GM23248 (cell line): ENCODE measurements at regions not wholly inside any gene's neighbourhood (a gene's known extent, or its start where the extent isn't known, plus 50 kb on each side); places are given as distances from the start of the nearest gene placed in this dataset.

Experiments used
- DNase-seq: peaks from one replicate; pipeline ENCODE4 v3.0.0-alpha.2; 2015
- H2AFZ ChIP-seq: fragments of 200-600 bp; sonication (generic); 2 replicates; pipeline ENCODE4 v1.6.1; 2016; ENCODE audit warnings: antibody characterized with exemption
- H3F3A ChIP-seq: fragments of 200-600 bp; sonication (generic); 2 replicates; pipeline ENCODE4 v1.6.1; 2016; ENCODE audit warnings: mild to moderate bottlenecking, antibody characterized with exemption, mixed run types; ENCODE audit not compliant: insufficient read depth
- H3K27ac ChIP-seq: fragments of 200-600 bp; sonication (generic); 2 replicates; pipeline ENCODE4 v1.5.1; 2016; ENCODE audit warnings: mild to moderate bottlenecking
- H3K27me3 ChIP-seq: fragments of 200-600 bp; sonication (generic); replicated peaks from 2 replicates; pipeline ENCODE4 v1.6.1; 2016; ENCODE audit warnings: mild to moderate bottlenecking; ENCODE audit not compliant: insufficient read depth
- H3K36me3 ChIP-seq: fragments of 200-600 bp; sonication (generic); 2 replicates; pipeline ENCODE4 v1.6.1; 2016; ENCODE audit warnings: low read depth, mild to moderate bottlenecking
- H3K4me1 ChIP-seq: fragments of 200-600 bp; sonication (generic); 2 replicates; pipeline ENCODE4 v1.6.1; 2016; ENCODE audit warnings: mild to moderate bottlenecking; ENCODE audit not compliant: insufficient read depth
- H3K4me2 ChIP-seq: fragments of 200-600 bp; sonication (generic); one replicate; pipeline ENCODE4 v1.6.1; 2016; ENCODE audit warnings: mild to moderate bottlenecking; ENCODE audit not compliant: unreplicated experiment
- H3K4me3 ChIP-seq: fragments of 200-600 bp; sonication (generic); 2 replicates; pipeline ENCODE4 v1.5.1; 2016; ENCODE audit warnings: mild to moderate bottlenecking
- H3K79me2 ChIP-seq: fragments of 200-600 bp; sonication (generic); 2 replicates; pipeline ENCODE4 v1.6.1; 2016; ENCODE audit warnings: mild to moderate bottlenecking; ENCODE audit not compliant: insufficient read depth
- H3K9ac ChIP-seq: fragments of 200-600 bp; sonication (generic); 2 replicates; pipeline ENCODE4 v1.6.1; 2016; ENCODE audit warnings: mild to moderate bottlenecking
- H3K9me2 ChIP-seq: fragments of 200-600 bp; sonication (generic); 2 replicates; pipeline ENCODE4 v1.6.1; 2016; ENCODE audit warnings: mixed run types, mild to moderate bottlenecking, moderate library complexity; ENCODE audit not compliant: insufficient read depth
- H3K9me3 ChIP-seq: fragments of 200-600 bp; sonication (generic); one replicate; pipeline ENCODE4 v1.6.1; 2017; ENCODE audit warnings: low read depth
- H4K20me1 ChIP-seq: fragments of 200-600 bp; sonication (generic); 2 replicates; pipeline ENCODE4 v1.6.0; 2016; ENCODE audit not compliant: insufficient read depth
- EZH2 ChIP-seq: fragments of 200-600 bp; sonication (generic); IDR thresholded peaks from 2 replicates; pipeline ENCODE4 v1.6.1; 2018; ENCODE audit warnings: antibody characterized with exemption, mild to moderate bottlenecking; ENCODE audit not compliant: insufficient read depth, poor library complexity, severe bottlenecking
- EZH2phosphoT487 ChIP-seq: fragments of 200-600 bp; sonication (generic); IDR thresholded peaks from 2 replicates; pipeline ENCODE4 v1.6.1; 2018; ENCODE audit warnings: antibody characterized with exemption, moderate library complexity, mild to moderate bottlenecking, low read depth; ENCODE audit not compliant: insufficient read depth
- WGBS, 2 experiments: methylation state at CpG; one replicate each; pipeline ENCODE4 v1.1.6; 2015 to 2017; ENCODE audit warnings: low lambda C conversion rate in 2 of 2, low coverage in 1 of 2; ENCODE audit errors: missing lambda C conversion rate in 2 of 2; 5-methylcytosine and 5-hydroxymethylcytosine counted together
- in situ Hi-C: fragments of 300-500 bp; cut with MboI; formaldehyde crosslinking; loops from 2 replicates; pipeline ENCODE4 v1.15.0; 2020

GRCh38 chr3:187795207-187795960, 50.1 kb upstream of the BCL6 start:
- Histone ChIP-seq H3K9me3 (no peaks in the 10 kb centered on the region), H3K27me3 (no peaks in the 10 kb centered on the region), H3K79me2 (no peaks in the 10 kb centered on the region), H2AFZ (no peak overlapping the region), H3K4me2 (no peak overlapping the region), H3K9ac (no peak overlapping the region), H3K27ac (no peak overlapping the region), H3K4me1 (no peaks in the 10 kb centered on the region), H3K4me3 (no peak overlapping the region), H3K36me3 (no peaks in the 10 kb centered on the region), H3F3A (no peaks in the 10 kb centered on the region), H3K9me2 (no peaks in the 10 kb centered on the region), H4K20me1 (no peaks in the 10 kb centered on the region)
- in situ Hi-C loops, result no loop called here
- 65 to 75% methylated on average over 7 of the region's 7 CpGs for WGBS, 2 experiments
- DNase-seq, result no peak
- TF ChIP-seq EZH2phosphoT487 (no peak), EZH2 (no peak)

- no peak overlapping the region for H3K4me3 ChIP-seq
- H3K9me3 ChIP-seq, result no peaks in the 10 kb centered on the region
- H2AFZ ChIP-seq, result no peak overlapping the region
- H3K4me1 ChIP-seq, result no peaks in the 10 kb centered on the region
- no peak overlapping the region for H3K4me2 ChIP-seq
- 91 to 94% methylated on average over 1 of the region's 1 CpG for WGBS, 2 experiments
- no peaks in the 10 kb centered on the region for H3F3A ChIP-seq
- no peak overlapping the region for H3K27ac ChIP-seq
- no peak for DNase-seq
- no peaks in the 10 kb centered on the region for H3K79me2 ChIP-seq
- no peaks in the 10 kb centered on the region for H3K27me3 ChIP-seq
- in situ Hi-C loops, result no loop called here
- no peaks in the 10 kb centered on the region for H4K20me1 ChIP-seq
- H3K36me3 ChIP-seq, result no peaks in the 10 kb centered on the region
- no peaks in the 10 kb centered on the region for H3K9me2 ChIP-seq
- H3K9ac ChIP-seq, result no peak overlapping the region
- no peak for TF ChIP-seq EZH2phosphoT487
- TF ChIP-seq EZH2, result no peak
These were observed 52.9 kb upstream of the BCL6 start for GRCh38 chr3:187798126-187798525.

- Histone ChIP-seq H3K4me3 (no peak overlapping the region), H3K4me1 (no peaks in the 10 kb centered on the region), H3F3A (no peaks in the 10 kb centered on the region), H3K9me3 (no peaks in the 10 kb centered on the region), H3K9ac (no peak overlapping the region), H3K27me3 (no peaks in the 10 kb centered on the region), H3K79me2 (no peaks in the 10 kb centered on the region), H3K4me2 (no peak overlapping the region), H3K36me3 (no peaks in the 10 kb centered on the region), H4K20me1 (no peaks in the 10 kb centered on the region), H3K27ac (no peak overlapping the region), H2AFZ (no peak overlapping the region), H3K9me2 (no peaks in the 10 kb centered on the region)
- TF ChIP-seq EZH2phosphoT487 (no peak), EZH2 (no peak)
- in situ Hi-C loops, result no loop called here
- DNase-seq, result no peak
- 86 to 88% methylated on average over 15 of the region's 15 CpGs for WGBS, 2 experiments
These were observed 53.6 kb upstream of the BCL6 start for GRCh38 chr3:187798531-187799530.

- no peaks in the 10 kb centered on the region for H4K20me1 ChIP-seq
- H3K79me2 ChIP-seq, result no peaks in the 10 kb centered on the region
- H3K4me1 ChIP-seq, result no peaks in the 10 kb centered on the region
- no peaks in the 10 kb centered on the region for H3K27me3 ChIP-seq
- in situ Hi-C loops, result no loop called here
- H3F3A ChIP-seq, result no peaks in the 10 kb centered on the region
- no peak overlapping the region for H3K9ac ChIP-seq
- H3K9me3 ChIP-seq, result no peaks in the 10 kb centered on the region
- WGBS, 2 experiments, result 65 to 73% methylated on average over 4 of the region's 4 CpGs
- no peak overlapping the region for H3K4me3 ChIP-seq
- H3K27ac ChIP-seq, result no peak overlapping the region
- TF ChIP-seq EZH2phosphoT487, result no peak
- no peak for TF ChIP-seq EZH2
- H3K36me3 ChIP-seq, result no peaks in the 10 kb centered on the region
- H2AFZ ChIP-seq, result no peak overlapping the region
- H3K9me2 ChIP-seq, result no peaks in the 10 kb centered on the region
- peak; percentile 19 for DNase-seq
- H3K4me2 ChIP-seq, result no peak overlapping the region
These were observed 54.8 kb upstream of the BCL6 start for GRCh38 chr3:187799942-187800641.
